A549 (cell line): ENCODE measurements at regions not wholly inside any gene's neighbourhood (a gene's known extent, or its start where the extent isn't known, plus 50 kb on each side); places are given as distances from the start of the nearest gene placed in this dataset.

ENCODE experiments used
- CBX8 ChIP-seq: fragments of 200-600 bp; sonication (generic); IDR thresholded peaks from 2 replicates; pipeline ENCODE4 v1.6.1; 2016
- CHD2 ChIP-seq: fragments of 150-350 bp; IDR thresholded peaks from 2 replicates; pipeline ENCODE4 v1.6.1; 2014; ENCODE audit warnings: low read length; ENCODE audit not compliant: partially characterized antibody
- CHD4 ChIP-seq: fragments of 200-600 bp; sonication (generic); IDR thresholded peaks from 2 replicates; pipeline ENCODE4 v1.6.1; 2016; ENCODE audit warnings: antibody characterized with exemption, mild to moderate bottlenecking, borderline replicate concordance
- CTCF ChIP-seq: fragments of >200 bp; sonication (Bioruptor Twin); formaldehyde crosslinking; IDR thresholded peaks from 3 replicates; pipeline ENCODE4 v1.5.1; 2016
- MAX ChIP-seq: IDR thresholded peaks from 2 replicates; pipeline ENCODE4 v1.6.1; 2012
- MAZ ChIP-seq: fragments of 150-350 bp; IDR thresholded peaks from 2 replicates; pipeline ENCODE4 v1.6.1; 2014; ENCODE audit warnings: antibody characterized with exemption, low read depth, low read length, borderline replicate concordance
- POLR2A ChIP-seq: IDR thresholded peaks from 2 replicates; pipeline ENCODE4 v1.6.1; 2012; ENCODE audit warnings: mild to moderate bottlenecking, low read length
- RARB ChIP-seq: fragments of 250-450 bp; sonication (Bioruptor Pico); IDR thresholded peaks from 2 replicates; pipeline ENCODE4 v1.8.0; 2021; ENCODE audit warnings: mild to moderate bottlenecking, moderate library complexity
- RNF2 ChIP-seq: fragments of 200-600 bp; sonication (generic); IDR thresholded peaks from 2 replicates; pipeline ENCODE4 v1.6.1; 2016; ENCODE audit warnings: low read depth, mild to moderate bottlenecking, antibody characterized with exemption, moderate library complexity, borderline replicate concordance

- TF ChIP-seq CHD2 (no peak), CTCF (no peak), POLR2A (no peak), CBX8 (no peak), CHD4 (no peak), MAZ (no peak), MAX (no peak), RNF2 (no peak), RARB (no peak)
Observed at GRCh38 chr17:27226611-27227230, 67.2 kb upstream of the WSB1 start.
